Activated T-cell treated with anti-CD3 and anti-CD28 coated beads for 48 hours (primary cell): ENCODE measurements at regions not wholly inside any gene's neighbourhood (a gene's known extent, or its start where the extent isn't known, plus 50 kb on each side); places are given as distances from the start of the nearest gene placed in this dataset.
"Not testable (repeated sequence)": the region's sequence is repeated elsewhere in the genome, so short reads cannot be mapped to it uniquely, and the experiment has no call there.

Experiments used
- DNase-seq: peaks from one replicate; pipeline ENCODE4 v3.0.0-alpha.2; 2020; ENCODE audit warnings: low read depth

DNA sequence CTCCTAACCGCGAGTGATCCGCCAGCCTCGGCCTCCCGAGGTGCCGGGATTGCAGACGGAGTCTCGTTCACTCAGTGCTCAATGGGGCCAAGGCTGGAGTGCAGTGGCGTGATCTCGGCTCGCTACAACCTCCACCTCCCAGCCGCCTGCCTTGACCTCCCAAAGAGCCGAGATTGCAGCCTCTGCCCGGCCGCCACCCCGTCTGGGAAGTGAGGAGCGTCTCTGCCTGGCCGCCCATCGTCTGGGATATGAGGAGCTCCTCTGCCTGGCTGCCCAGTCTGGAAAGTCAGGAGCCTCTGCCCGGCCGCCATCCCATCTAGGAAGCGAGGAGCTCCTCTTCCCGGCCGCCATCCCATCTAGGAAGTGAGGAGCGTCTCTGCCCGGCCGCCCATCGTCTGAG lies 58.8 kb upstream of the ANKRD30BL start:
- DNase-seq = not testable (repeated sequence)

DNA sequence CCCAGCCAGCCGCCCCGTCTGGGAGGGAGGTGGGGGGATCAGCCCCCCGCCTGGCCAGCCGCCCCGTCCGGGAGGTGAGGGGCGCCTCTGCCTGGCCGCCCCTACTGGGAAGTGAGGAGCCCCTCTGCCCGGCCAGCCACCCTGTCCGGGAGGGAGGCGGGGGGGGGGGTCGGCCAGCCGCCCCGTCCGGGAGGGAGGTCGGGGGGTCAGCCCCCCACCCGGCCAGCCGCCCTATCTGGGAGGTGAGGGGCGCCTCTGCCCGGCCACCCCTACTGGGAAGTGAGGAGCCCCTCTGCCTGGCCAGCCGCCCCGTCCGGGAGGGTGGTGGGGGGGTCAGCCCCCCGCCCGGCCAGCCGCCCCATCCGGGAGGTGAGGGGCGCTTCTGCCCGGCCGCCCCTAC lies 60.1 kb upstream of the ANKRD30BL start:
- DNase-seq = not testable (repeated sequence)

DNA sequence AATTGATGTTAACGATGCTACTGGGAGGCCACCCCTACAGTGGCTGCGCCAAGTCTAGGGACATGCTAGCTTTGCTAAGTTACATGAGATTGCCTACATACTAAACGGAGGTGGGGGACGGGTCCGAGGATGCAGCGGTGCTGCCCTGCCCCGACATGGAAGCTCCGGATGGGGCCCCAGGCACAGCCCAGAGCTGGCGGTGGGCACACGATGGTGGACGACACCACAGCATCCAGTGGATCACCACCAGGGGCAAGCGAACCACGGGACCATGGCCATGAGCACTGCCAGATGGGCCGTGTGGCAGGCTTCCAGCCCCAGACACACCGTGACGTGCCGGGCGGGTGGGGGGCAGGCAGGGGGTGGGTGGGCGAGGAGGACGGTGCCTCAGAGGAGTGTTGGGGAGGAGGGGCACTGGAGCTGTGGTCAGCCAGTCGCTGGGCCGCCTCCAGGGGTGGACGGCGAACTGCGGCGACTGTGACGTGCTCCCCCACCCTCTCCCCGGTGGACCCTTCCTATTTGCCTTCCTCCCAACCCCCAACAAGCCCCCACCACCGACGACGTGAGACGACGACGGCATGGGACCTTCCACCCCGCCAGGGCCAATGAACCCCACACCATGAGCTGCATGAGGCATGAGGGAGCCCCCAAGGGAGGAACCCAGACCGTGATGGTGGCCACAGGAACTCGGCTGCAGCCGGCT lies 90.6 kb upstream of the ANKRD30BL start:
- no peak for DNase-seq

DNA sequence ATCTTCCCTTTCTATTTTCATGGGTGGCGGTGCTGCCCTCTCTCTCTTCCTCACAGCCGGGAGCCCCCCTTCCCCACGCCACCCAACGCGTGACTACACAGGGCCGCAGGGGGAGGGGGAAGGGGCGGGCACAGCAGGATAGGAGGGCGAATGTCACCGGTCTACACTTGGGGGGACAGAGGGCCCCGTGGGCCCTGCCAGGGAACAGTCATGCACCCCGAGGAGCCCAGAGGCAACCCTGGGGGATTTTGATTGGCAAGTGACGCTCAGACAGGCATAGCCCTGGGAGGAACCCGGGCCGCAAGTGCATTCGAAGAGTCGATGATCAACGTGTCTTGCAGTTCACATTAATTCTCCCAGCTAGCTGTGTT lies 91.1 kb upstream of the ANKRD30BL start:
- no peak for DNase-seq

- DNase-seq = no peak
Measured at GRCh38 chr2:132253496-132254305, 91.9 kb upstream of the ANKRD30BL start.

GRCh38 chr2:132254306-132254919 lies 92.7 kb upstream of the ANKRD30BL start:
- DNase-seq = not testable (repeated sequence)

GRCh38 chr2:132255714-132256113 lies 94.0 kb upstream of the ANKRD30BL start:
- no peak for DNase-seq

GRCh38 chr2:132256251-132256902 lies 94.6 kb upstream of the ANKRD30BL start:
- DNase-seq = no peak

- not testable (repeated sequence) for DNase-seq
Measured at GRCh38 chr2:132256903-132257300, 95.2 kb upstream of the ANKRD30BL start.

- DNase-seq = not testable (repeated sequence)
Measured at GRCh38 chr2:132257301-132258171, 95.8 kb upstream of the ANKRD30BL start.

- DNase-seq = not testable (repeated sequence)
Measured at GRCh38 chr2:132259276-132259675, 97.5 kb upstream of the ANKRD30BL start.

GRCh38 chr2:132265595-132265994 lies 103.8 kb upstream of the ANKRD30BL start:
- not testable (repeated sequence) for DNase-seq

- no peak for DNase-seq
Measured at GRCh38 chr2:132267105-132267497, 105.3 kb upstream of the ANKRD30BL start.

- not testable (repeated sequence) for DNase-seq
Measured at GRCh38 chr2:132267498-132268283, 105.9 kb upstream of the ANKRD30BL start.

- peak; percentile 27 for DNase-seq
Measured at GRCh38 chr2:132268284-132268976, 106.7 kb upstream of the ANKRD30BL start.

- DNase-seq = no peak
Measured at GRCh38 chr2:132268977-132269523, 107.3 kb upstream of the ANKRD30BL start.

DNA sequence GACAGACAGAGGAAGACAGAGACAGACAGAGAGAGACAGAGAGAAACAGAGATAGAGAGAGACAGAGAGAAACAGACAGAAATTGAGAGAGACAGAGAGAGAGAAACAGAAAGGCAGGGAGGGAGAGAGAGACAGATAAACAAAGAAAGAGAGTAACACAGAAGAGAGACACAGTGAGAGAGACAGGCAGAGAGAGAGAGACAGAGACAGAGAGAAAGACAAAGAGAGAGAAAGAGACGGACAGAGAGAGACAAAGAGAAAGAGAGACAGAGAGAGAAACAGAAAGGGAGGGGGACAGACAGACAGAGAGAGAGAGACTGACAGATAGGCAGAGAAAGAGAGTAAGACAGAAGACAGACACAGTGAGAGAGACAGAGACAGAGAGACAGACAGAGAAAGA lies 108.5 kb upstream of the ANKRD30BL start:
- no peak for DNase-seq

DNA sequence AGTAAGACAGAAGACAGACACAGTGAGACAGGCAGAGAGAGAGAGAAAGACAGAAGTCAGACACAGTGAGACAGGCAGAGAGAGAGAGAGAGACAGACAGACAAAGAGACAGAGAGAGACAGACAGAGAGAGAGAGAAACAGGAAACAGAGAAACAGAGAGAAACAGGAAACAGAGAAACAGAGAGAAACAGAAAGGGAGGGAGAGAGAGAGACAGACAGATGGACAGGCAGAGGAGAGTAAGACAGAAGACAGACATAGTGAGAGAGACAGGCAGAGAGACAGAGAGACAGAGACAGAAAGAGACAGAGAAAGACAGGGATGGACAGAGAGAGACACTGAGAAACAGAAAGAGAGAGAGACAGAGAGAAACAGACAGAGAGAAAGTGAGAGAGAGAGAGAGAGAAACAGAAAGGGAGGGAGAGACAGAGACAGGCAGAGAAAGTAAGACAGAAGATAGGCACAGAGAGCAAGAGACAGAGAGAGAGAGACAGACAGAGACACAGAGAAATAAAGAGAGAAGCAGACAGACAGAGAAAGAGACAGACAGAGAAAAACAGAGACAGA lies 109.3 kb upstream of the ANKRD30BL start:
- no peak for DNase-seq

DNA sequence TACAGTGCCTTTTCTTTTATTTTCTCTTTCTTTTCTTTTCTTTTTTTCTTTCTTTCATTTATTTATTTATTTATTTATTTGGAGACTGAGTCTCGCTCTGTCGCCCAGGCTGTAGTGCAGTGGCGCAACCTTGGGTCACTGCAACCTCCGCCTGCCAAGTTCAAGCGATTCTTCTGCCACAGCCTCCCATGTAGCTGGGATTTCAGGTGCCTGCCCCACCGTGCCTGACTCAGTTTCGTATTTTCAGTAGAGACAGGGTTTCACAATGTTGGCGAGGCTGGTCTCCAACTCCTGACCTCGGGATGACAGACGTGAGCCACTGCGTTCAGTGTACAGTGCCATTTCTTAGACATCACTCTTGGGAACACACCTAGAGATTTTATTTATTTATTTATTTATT lies 110.0 kb upstream of the ANKRD30BL start:
- DNase-seq = not testable (repeated sequence)
